ENCODE measurements at regions not wholly inside any gene's neighbourhood (a gene's known extent, or its start where the extent isn't known, plus 50 kb on each side); places are given as distances from the start of the nearest gene placed in this dataset.
A peak's percentile ranks its signal among the peaks of the same experiment; 100 is the strongest.
"Not testable (repeated sequence)": the region's sequence is repeated elsewhere in the genome, so short reads cannot be mapped to it uniquely, and the experiment has no call there.

DNA sequence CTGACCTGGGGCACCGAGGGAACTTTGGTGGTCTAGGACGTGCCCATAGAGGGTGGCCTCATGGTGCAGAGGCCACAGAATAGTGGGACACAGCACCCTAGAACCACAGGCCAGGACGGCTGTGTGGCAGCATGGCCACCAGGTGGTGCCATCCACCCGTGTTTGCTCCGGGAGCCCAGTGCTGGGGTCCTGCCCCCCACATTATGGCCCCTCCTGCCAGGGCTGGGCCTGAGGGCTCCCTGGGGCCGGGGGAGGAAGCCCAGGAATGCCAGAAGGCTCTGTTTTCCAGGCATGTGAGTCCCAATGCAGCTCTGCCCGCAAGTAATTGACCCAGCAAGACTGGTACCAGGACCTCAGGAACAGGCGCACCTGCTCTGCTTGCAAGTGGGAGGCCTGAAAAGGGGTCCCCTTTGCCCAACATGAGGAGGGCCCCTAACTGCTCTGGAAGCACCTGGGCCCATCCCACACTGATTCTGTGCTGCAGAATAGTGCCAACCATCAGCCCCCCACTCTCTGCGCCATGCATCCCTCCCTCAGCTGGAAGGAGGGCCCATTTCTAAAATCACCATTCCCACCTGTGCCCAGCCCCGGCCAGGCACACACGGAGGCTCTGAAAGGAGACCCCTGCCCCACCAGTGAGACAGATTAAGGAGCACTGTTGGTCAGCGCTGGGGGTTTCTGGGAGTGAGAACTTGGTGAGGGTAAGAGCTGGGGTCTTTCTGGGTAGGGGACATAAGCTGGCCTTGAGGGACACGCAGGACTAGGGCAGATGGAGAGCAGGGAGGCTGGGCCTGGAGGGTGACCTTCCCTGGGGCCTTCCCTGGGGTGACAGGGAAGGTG is 174.4 kb downstream of the TBC1D2B start:
- 52 to 57% methylated on average over 13 of the region's 13 CpGs for WGBS, 2 donors
- DNase-seq; H3K9ac ChIP-seq (ENCODE audit: insufficient read depth in 1 of 2, low read length in 2 of 2); H3K27ac ChIP-seq (ENCODE audit: low read depth in 1 of 2, low read length in 1 of 2); H3K4me1 ChIP-seq (ENCODE audit: control insufficient read depth in 5 of 5, insufficient read depth in 5 of 5, low read length in 5 of 5); H3K9me3 ChIP-seq (ENCODE audit: control insufficient read depth in 4 of 4, insufficient read depth in 3 of 4, low read length in 3 of 4); H3K4me3 ChIP-seq; H3K27me3 ChIP-seq (ENCODE audit: control insufficient read depth in 3 of 3, insufficient read depth in 3 of 3, low read length in 2 of 3); H3K36me3 ChIP-seq (ENCODE audit: control insufficient read depth in 4 of 4, insufficient read depth in 4 of 4, low read length in 4 of 4); ATAC-seq (ENCODE audit: insufficient read depth, low FRiP score): not testable (repeated sequence)
- TF ChIP-seq, protein P1, sequence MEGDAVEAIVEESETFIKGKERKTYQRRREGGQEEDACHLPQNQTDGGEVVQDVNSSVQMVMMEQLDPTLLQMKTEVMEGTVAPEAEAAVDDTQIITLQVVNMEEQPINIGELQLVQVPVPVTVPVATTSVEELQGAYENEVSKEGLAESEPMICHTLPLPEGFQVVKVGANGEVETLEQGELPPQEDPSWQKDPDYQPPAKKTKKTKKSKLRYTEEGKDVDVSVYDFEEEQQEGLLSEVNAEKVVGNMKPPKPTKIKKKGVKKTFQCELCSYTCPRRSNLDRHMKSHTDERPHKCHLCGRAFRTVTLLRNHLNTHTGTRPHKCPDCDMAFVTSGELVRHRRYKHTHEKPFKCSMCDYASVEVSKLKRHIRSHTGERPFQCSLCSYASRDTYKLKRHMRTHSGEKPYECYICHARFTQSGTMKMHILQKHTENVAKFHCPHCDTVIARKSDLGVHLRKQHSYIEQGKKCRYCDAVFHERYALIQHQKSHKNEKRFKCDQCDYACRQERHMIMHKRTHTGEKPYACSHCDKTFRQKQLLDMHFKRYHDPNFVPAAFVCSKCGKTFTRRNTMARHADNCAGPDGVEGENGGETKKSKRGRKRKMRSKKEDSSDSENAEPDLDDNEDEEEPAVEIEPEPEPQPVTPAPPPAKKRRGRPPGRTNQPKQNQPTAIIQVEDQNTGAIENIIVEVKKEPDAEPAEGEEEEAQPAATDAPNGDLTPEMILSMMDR (IDR thresholded peaks at IDR 0.05; ENCODE audit: control extremely low read depth, extremely low read depth): peak; percentile 1

DNA sequence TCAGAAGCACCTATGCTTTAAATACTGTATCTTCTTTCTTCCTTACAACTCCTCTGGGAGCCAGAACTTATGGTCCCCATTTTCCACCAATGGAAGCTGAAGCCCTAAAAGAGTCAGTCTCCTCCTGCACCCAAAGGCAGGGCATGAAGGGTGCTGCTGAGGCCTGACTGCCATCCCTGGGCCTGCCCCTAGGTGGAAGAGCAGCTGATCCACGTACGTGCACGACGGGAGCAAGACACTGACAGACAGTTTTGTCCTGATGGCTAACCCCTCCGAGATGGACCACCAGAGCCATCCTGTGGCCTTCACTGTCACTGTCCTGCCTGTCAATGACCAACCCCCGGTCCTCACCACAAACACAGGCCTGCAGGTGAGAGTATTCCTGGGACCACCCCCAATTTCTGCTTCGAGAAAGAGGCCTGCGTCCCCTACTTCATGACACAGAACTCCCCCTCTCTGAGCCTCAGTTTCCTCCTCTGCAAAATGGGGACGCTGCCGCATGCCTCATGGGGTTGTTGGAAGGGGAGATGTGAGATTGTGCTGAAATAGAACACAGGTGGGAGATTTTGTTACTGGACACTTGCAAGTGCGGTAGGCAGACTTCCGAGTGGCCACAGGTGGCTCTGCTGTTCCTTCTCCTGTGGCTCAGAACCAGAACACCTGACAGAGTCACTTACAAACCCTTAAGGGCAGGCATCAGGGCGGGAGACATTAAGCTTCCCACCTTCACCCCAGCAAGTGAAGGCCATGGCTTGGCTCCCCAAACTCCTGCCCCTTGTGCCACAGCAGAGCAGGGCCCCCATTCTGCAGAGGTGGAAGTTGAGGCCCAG is 175.4 kb downstream of the TBC1D2B start:
- Histone ChIP-seq H3K9me3 (ENCODE audit: control insufficient read depth in 4 of 4, insufficient read depth in 3 of 4, low read length in 3 of 4) (no peaks in the 10 kb centered on the region), H3K27me3 (ENCODE audit: control insufficient read depth in 3 of 3, insufficient read depth in 3 of 3, low read length in 2 of 3) (no peaks in the 10 kb centered on the region), H3K36me3 (ENCODE audit: control insufficient read depth in 4 of 4, insufficient read depth in 4 of 4, low read length in 4 of 4) (no peaks in the 10 kb centered on the region), H3K4me1 (ENCODE audit: control insufficient read depth in 5 of 5, insufficient read depth in 5 of 5, low read length in 5 of 5) (no peaks in the 10 kb centered on the region), H3K27ac (ENCODE audit: low read depth in 1 of 2, low read length in 1 of 2) (no peak overlapping the region), H3K4me3 (no peak overlapping the region), H3K9ac (ENCODE audit: insufficient read depth in 1 of 2, low read length in 2 of 2) (no peak overlapping the region)
- DNase-seq (no peak), ATAC-seq (ENCODE audit: insufficient read depth, low FRiP score) (no peak)
- TF ChIP-seq, protein P1 (IDR thresholded peaks at IDR 0.05; ENCODE audit: control extremely low read depth, extremely low read depth): no peak
- WGBS, 2 donors: 88 to 91% methylated on average over 13 of the region's 13 CpGs

DNA sequence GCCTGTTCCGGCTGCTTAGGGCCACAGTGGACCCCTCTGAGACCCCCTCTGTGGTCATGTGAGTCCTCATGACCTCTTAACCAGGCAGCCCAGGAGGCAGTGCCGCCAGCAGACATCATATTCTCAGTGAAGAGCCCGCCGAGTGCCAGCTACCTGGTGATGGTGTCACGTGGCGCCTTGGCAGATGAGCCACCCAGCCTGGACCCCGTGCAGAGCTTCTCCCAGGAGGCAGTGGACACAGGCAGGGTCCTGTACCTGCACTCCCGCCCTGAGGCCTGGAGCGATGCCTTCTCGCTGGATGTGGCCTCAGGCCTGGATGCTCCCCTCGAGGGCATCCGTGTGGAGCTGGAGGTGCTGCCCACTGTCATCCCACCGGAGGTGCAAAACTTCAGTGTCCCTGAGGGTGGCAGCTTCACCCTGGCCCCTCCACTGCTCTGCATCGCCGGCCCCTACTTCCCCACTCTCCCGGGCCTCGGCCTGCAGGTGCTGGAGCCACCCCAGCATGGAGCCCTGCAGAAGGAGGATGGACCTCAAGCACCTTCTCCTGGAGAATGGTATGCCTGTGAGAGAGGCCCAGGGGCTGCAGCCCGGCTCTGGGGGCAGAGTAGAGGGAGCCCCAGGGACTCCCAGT is 176.1 kb downstream of the TBC1D2B start:
- no peak for DNase-seq
- TF ChIP-seq, protein P1 (IDR thresholded peaks at IDR 0.05; ENCODE audit: control extremely low read depth, extremely low read depth): no peak
- WGBS, 2 donors: 88 to 92% methylated on average over 15 to 18 of the region's 18 CpGs

DNA sequence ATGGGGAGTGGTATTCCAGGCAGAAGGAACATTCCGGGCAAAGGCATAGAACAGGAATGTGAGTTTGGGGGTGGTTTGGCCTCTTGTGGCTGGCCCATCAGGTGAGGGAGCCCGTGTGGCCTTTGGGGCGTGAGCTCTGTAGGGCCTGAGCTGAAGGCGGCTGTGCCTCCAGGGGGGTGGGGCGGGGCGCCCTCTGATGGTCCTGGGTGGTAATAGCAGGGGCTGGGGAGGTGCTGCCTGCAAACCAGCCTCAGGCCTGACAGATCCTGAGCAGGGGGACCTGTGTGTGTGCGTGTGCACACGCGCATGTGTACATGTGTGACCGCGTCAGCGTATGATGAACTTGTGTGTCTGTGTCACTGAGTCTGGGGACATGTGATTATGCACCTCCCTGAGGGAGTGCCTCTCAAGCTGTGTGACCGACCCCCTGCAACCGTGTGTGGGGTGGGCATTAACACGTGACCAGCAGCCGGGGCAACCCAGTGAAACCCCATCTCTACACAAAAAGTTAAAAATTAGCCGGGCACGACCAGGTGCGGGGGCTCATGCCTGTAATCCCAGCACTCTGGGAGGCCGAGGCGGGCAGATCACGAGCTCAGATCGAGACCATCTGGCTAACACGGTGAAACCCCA is 177.1 kb downstream of the TBC1D2B start:
- not testable (repeated sequence) for H3K36me3 ChIP-seq (ENCODE audit: control insufficient read depth in 4 of 4, insufficient read depth in 4 of 4, low read length in 4 of 4); H3K27ac ChIP-seq (ENCODE audit: low read depth in 1 of 2, low read length in 1 of 2); H3K4me1 ChIP-seq (ENCODE audit: control insufficient read depth in 5 of 5, insufficient read depth in 5 of 5, low read length in 5 of 5); H3K9ac ChIP-seq (ENCODE audit: insufficient read depth in 1 of 2, low read length in 2 of 2); H3K4me3 ChIP-seq; H3K27me3 ChIP-seq (ENCODE audit: control insufficient read depth in 3 of 3, insufficient read depth in 3 of 3, low read length in 2 of 3); ATAC-seq (ENCODE audit: insufficient read depth, low FRiP score); H3K9me3 ChIP-seq (ENCODE audit: control insufficient read depth in 4 of 4, insufficient read depth in 3 of 4, low read length in 3 of 4)
- 63 to 70% methylated on average over 23 to 24 of the region's 24 CpGs for WGBS, 2 donors
- DNase-seq: peak in 1 of 3 donors; percentile 58

More for the DNA sequence above, 176.1 kb downstream of the TBC1D2B start:
- Histone ChIP-seq H3K27ac (ENCODE audit: low read depth in 1 of 2, low read length in 1 of 2) (no peak overlapping the region), H3K9ac (ENCODE audit: insufficient read depth in 1 of 2, low read length in 2 of 2) (no peak overlapping the region), H3K36me3 (ENCODE audit: control insufficient read depth in 4 of 4, insufficient read depth in 4 of 4, low read length in 4 of 4) (no peaks in the 10 kb centered on the region), H3K9me3 (ENCODE audit: control insufficient read depth in 4 of 4, insufficient read depth in 3 of 4, low read length in 3 of 4) (no peaks in the 10 kb centered on the region), H3K4me1 (ENCODE audit: control insufficient read depth in 5 of 5, insufficient read depth in 5 of 5, low read length in 5 of 5) (no peaks in the 10 kb centered on the region), H3K4me3 (no peak overlapping the region), H3K27me3 (ENCODE audit: control insufficient read depth in 3 of 3, insufficient read depth in 3 of 3, low read length in 2 of 3) (no peaks in the 10 kb centered on the region)
- ATAC-seq (ENCODE audit: insufficient read depth, low FRiP score): no peak

DNA sequence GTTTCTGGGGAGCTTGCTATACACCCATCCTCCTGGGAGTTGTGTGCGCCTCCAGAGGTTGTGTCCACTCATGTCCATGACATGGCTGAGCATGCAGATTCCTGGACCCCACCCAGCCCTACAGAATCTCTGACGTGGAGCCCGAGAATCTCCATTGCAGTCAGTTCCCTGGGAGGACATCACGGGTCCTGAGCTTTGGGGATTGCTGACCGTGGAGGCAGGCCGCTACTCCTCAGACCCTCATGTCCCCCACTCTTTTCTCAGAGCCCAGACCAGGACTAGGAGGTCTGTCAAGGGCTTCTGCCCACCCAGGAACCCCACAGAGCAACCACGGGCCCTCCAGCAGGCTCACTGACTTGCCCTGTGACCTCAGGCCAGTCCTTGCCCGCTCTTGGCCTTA is 177.7 kb downstream of the TBC1D2B start:
- H3K36me3 ChIP-seq (ENCODE audit: control insufficient read depth in 4 of 4, insufficient read depth in 4 of 4, low read length in 4 of 4); H3K4me3 ChIP-seq; ATAC-seq (ENCODE audit: insufficient read depth, low FRiP score); H3K9ac ChIP-seq (ENCODE audit: insufficient read depth in 1 of 2, low read length in 2 of 2); H3K27me3 ChIP-seq (ENCODE audit: control insufficient read depth in 3 of 3, insufficient read depth in 3 of 3, low read length in 2 of 3); DNase-seq; H3K9me3 ChIP-seq (ENCODE audit: control insufficient read depth in 4 of 4, insufficient read depth in 3 of 4, low read length in 3 of 4); H3K27ac ChIP-seq (ENCODE audit: low read depth in 1 of 2, low read length in 1 of 2); H3K4me1 ChIP-seq (ENCODE audit: control insufficient read depth in 5 of 5, insufficient read depth in 5 of 5, low read length in 5 of 5): not testable (repeated sequence)
- 84 to 96% methylated on average over 5 to 7 of the region's 8 CpGs for WGBS, 2 donors
